Fibroblast of the aortic adventitia (primary cell): ENCODE measurements at regions not wholly inside any gene's neighbourhood (a gene's known extent, or its start where the extent isn't known, plus 50 kb on each side); places are given as distances from the start of the nearest gene placed in this dataset.

Experiments used
- DNase-seq: peaks from one replicate; pipeline ENCODE4 v3.0.0-alpha.2; 2010; ENCODE audit warnings: low read depth
- H3K4me3 ChIP-seq: 2 replicates; pipeline ENCODE4 v1.5.1; 2011; ENCODE audit warnings: low read depth, mild to moderate bottlenecking, control low read depth, low read length, moderate library complexity
- CTCF ChIP-seq: IDR thresholded peaks from 2 replicates; pipeline ENCODE4 v1.5.1; 2011; ENCODE audit warnings: mild to moderate bottlenecking, low read length, control low read depth, inconsistent platforms; ENCODE audit not compliant: insufficient read depth

- TF ChIP-seq CTCF: no peak
- DNase-seq: no peak
- H3K4me3 ChIP-seq: no peak overlapping the region
Observed at GRCh38 chr5:83001796-83002381, 75.3 kb downstream of the TMEM167A start.

DNA sequence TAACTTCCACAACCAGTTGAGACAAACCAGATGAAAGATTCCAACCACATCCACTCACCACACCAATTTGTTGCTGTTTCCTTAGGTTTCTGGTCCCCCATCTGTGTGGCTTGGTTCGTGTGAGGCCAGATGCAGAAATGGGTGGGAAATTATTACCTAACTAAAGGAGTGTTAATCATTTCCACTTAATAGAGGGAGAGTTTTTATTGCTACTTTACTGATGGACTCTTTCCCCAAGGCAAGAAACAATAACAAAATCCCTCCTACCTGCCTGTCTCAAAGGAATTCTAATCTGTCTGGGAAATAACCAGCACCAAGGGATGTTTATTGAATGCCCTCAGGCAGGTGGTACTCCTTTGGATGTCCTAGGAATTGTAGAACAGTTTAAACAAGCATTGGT lies 76.3 kb downstream of the TMEM167A start:
- TF ChIP-seq CTCF: no peak
- H3K4me3 ChIP-seq: no peak overlapping the region
- DNase-seq: no peak

- H3K4me3 ChIP-seq: no peak overlapping the region
- no peak for TF ChIP-seq CTCF
- DNase-seq: peak; percentile 5
Observed at GRCh38 chr5:83000428-83000827, 76.8 kb downstream of the TMEM167A start.

- no peak for TF ChIP-seq CTCF
- DNase-seq: no peak
- H3K4me3 ChIP-seq: no peak overlapping the region
Observed at GRCh38 chr5:82993416-82993815, 83.8 kb downstream of the TMEM167A start.

GRCh38 chr5:82992646-82993045 lies 84.5 kb downstream of the TMEM167A start:
- H3K4me3 ChIP-seq: no peak overlapping the region
- no peak for DNase-seq
- no peak for TF ChIP-seq CTCF

DNA sequence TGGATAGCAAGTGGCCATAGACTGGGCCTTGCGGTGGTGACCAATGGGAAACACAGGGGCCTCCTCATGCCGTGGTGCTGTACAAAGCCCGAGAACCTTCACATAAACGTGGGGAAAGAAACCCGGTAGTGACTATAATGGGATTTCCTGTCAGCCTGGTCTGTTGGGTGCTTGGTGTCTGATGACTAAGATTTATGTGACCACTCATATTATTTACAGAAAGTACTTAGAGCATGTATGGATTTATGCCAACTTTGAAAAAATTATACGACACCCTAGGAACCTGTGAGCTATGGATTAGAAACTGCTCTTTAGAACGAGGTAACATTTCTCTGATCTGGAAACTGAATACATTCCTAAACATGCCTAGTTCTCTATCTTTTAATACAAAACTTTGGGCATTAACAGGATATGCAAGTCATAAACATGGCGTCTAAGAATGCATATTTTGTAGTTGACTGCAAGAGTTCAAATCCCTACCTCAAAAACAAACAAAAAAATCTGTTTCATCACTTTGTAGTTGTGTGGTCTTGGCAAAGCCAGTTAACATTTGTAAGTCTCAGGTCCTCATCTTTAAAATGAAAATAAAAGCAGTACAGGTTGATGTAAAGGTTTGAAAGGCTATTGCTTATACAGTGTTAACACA lies 85.4 kb downstream of the TMEM167A start:
- no peak for TF ChIP-seq CTCF
- no peak for DNase-seq
- H3K4me3 ChIP-seq: no peak overlapping the region

- TF ChIP-seq CTCF: no peak
- no peak overlapping the region for H3K4me3 ChIP-seq
- DNase-seq: no peak
Observed at GRCh38 chr5:82991059-82991458, 86.1 kb downstream of the TMEM167A start.
